ENCODE measurements at regions not wholly inside any gene's neighbourhood (a gene's known extent, or its start where the extent isn't known, plus 50 kb on each side); places are given as distances from the start of the nearest gene placed in this dataset.
"Not testable (repeated sequence)": the region's sequence is repeated elsewhere in the genome, so short reads cannot be mapped to it uniquely, and the experiment has no call there.

- DNase-seq (ENCODE audit: low read depth): no peak
Measured at GRCh38 chr2:129203331-129203730, 776.1 kb upstream of the RAB6C start.

DNA sequence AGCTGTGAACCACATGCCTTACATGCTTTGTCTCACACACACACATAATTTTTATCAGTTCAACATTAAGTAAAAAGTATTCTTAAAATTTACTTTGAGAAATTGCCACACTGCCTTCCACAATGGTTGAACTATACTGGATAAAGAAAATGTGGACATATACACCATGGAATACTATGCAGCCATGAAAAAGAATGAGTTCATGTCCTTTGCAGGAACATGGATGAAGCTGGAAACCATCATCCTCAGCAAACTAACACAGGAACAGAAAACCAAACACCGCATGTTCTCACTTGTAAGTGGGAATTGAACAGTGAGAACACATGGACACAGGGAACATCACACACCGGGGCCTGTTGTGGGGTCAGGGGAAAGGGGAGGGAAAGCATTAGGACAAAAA, 774.9 kb upstream of the RAB6C start:
- not testable (repeated sequence) for DNase-seq (ENCODE audit: low read depth)

DNA sequence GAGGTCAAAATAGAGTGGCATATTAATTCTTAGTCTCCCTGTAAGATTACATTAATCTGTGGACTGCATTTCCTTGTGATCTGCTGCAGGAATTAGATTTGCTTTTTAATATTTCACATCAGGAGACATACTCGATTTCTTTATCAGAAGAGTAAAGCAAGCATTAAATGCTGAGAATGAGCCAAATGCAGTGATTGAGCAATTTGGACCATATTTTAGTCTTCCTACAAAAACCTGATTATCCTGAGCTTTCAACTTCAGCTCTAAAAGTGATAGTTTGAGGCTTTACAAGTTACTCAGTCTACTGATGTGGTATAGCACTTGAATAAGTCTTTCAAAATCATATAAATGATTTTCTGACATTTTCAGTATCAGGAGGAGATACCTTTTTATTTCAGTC, 774.3 kb upstream of the RAB6C start:
- DNase-seq (ENCODE audit: low read depth): no peak

- no peak for DNase-seq (ENCODE audit: low read depth)
Measured at GRCh38 chr2:129205766-129206165, 773.7 kb upstream of the RAB6C start.

DNA sequence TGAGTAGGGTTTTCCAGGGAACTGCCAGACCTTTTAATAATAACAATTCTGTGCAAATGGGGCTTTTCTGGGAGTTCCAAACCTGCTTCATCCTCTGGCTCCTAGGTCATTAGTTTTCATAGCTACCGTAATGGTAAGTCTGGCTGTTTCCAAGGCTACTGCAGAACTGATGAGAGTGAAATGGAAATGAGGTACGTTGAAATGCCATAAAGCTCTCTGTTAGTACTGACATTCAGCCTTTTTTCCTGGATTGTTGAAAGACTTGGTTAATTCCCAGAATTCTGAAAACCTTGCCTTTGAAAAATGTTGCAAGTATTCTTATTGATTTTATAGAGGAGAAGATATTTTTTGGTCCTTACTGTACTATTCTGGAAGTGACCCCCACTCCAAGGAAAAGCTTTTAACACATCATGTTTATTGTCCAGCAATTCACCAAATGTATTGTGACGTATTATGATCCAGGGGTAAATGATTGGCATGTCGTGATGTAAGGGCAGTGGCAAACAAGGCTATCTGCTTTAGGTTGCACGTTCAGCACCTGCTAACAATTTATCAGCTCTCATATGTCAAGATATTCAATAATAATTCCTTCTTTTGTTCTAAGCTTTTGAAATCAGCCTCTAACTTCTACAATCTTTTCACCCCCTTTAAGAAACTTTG, 767.0 kb upstream of the RAB6C start:
- no peak for DNase-seq (ENCODE audit: low read depth)

- no peak for DNase-seq (ENCODE audit: low read depth)
Measured at GRCh38 chr2:129224022-129224421, 755.4 kb upstream of the RAB6C start.

DNA sequence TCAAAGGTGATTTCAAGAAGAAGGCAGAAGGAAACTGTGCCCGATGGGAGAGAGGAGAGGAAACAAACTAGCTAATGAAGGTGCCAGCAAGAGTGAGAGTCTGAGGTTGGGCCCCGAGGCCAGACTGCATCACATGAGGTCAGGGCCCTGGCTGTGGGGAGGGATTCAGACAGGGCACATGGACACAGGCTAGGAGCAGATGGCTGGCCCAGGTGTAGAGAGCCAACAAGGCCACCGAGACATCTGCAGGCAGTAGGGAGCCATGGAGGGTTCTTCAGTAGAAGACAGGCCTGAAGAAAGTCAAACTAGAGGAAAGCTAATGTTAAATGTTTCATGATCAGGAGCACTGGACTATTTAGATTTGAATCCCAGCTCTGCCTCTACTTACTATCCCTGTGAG, 755.0 kb upstream of the RAB6C start:
- DNase-seq (ENCODE audit: low read depth): no peak

DNA sequence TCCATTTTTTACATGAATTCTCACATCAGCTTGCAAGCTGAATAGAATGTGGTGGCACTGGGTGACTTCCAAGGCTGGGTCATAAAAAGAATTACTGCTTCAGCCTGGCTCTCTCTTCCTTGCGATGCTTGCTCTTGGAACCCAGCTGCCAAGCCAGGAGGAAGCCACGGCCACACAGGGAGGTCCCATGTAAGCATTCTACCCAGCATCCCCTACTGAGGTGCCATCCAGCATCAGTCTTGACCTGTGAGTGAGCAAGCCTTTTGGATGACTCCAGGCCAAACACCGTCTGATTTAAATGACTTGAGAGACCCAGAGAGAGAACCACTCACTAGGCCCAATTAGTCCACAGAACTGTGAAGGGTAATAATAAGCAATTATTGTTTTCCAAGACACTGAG, 750.3 kb upstream of the RAB6C start:
- DNase-seq (ENCODE audit: low read depth): no peak

DNA sequence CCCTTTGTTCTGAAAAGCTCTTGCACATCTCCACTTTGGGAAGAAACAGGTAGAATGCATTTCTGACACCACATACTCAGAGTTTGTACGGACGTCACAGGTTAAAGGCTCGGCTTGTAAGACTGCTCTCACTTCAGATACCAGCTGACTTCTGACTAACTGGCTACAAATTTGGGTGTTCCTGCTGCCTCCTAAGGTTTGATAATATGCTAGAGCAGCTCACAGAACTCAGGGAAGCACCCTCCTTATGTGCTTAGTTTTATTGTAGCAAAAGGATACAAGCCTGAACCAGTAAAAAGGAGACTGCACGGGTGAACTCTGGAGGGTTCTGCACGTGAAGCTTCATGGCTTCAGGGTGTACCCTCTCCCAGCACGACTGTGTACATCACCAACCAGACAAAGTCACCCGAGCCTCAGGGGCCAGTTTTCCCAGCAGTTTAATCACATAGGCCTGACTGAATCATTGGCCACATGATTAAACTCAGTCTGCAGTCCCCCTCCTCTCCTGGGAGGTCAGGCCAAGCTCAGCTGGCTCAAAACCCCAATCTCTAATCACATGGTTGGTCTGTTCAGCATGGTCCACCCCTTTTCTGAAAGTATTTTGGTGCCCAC, 749.5 kb upstream of the RAB6C start:
- DNase-seq (ENCODE audit: low read depth): no peak

GRCh38 chr2:129231924-129232323, 747.5 kb upstream of the RAB6C start:
- no peak for DNase-seq (ENCODE audit: low read depth)

- DNase-seq (ENCODE audit: low read depth): no peak
Measured at GRCh38 chr2:129233166-129233565, 746.3 kb upstream of the RAB6C start.

GRCh38 chr2:129233751-129234406, 745.6 kb upstream of the RAB6C start:
- DNase-seq (ENCODE audit: low read depth): no peak

DNA sequence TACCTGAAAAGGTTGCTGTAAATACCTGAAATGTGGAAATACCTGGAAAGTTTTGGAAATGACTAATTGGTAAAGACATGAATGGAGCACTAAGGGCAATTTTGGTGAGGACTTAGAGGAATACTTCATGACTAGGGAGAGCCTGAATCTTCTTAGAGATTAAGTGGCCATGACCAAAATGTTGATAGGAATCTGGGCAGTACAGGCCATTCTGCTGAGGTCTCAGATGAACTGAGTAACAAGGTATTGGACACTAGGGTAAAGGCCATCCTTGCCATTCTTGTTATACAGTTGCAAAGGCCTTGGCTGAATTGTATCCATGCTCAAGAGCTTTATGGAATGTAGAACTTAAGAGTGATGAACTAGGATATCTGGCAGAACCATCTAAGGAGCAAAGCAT, 742.9 kb upstream of the RAB6C start:
- DNase-seq (ENCODE audit: low read depth): no peak

GRCh38 chr2:129237966-129238725, 741.3 kb upstream of the RAB6C start:
- DNase-seq (ENCODE audit: low read depth): no peak

- DNase-seq (ENCODE audit: low read depth): no peak
Measured at GRCh38 chr2:129239141-129239540, 740.3 kb upstream of the RAB6C start.

DNA sequence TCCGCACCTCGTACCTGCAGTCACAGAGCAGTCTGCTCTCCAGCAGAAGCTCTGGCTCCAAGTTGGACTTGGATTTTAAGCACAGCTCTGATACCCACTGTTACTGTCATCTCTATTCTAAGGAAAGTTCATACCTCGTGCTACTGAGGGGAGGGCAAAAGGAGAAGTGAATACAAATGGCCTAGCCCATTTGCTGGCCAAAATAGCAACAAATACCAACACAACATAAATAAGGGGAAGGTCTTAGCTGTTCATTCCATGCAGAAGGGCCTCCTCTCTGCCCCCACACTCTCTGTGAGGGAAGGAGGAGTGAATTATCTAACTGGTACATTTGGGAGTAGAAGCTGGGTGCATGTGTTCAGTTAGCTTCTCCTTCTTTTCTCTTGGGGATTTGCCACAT, 739.4 kb upstream of the RAB6C start:
- DNase-seq (ENCODE audit: low read depth): no peak

- DNase-seq (ENCODE audit: low read depth): no peak
Measured at GRCh38 chr2:129242269-129242668, 737.2 kb upstream of the RAB6C start.

- no peak for DNase-seq (ENCODE audit: low read depth)
Measured at GRCh38 chr2:129247751-129248150, 731.7 kb upstream of the RAB6C start.

GRCh38 chr2:129248198-129248597, 731.3 kb upstream of the RAB6C start:
- DNase-seq (ENCODE audit: low read depth): no peak

- DNase-seq (ENCODE audit: low read depth): no peak
Measured at GRCh38 chr2:129252781-129253460, 726.5 kb upstream of the RAB6C start.

DNA sequence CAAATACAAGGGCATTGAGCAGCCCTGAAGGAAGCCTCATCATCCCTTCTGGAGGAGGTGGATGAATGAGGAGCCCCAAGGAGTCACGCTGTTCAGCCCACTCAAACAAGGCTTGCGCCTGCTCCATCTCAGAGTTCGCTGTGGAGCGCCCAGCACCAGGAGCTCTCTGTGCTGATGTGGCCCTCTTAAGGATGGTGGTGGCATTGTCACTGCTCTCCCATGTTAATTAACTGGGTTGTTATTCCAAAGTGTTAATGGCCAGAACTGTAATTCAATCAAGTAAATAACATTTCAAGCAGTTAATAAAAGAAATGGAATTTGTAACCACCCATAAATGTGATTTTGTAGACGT, 726.0 kb upstream of the RAB6C start:
- no peak for DNase-seq (ENCODE audit: low read depth)

GRCh38 chr2:129254718-129255117, 724.7 kb upstream of the RAB6C start:
- no peak for DNase-seq (ENCODE audit: low read depth)

All from amniotic epithelial cell (primary cell).